ENCODE measurements at regions not wholly inside any gene's neighbourhood (a gene's known extent, or its start where the extent isn't known, plus 50 kb on each side); places are given as distances from the start of the nearest gene placed in this dataset.

DNA sequence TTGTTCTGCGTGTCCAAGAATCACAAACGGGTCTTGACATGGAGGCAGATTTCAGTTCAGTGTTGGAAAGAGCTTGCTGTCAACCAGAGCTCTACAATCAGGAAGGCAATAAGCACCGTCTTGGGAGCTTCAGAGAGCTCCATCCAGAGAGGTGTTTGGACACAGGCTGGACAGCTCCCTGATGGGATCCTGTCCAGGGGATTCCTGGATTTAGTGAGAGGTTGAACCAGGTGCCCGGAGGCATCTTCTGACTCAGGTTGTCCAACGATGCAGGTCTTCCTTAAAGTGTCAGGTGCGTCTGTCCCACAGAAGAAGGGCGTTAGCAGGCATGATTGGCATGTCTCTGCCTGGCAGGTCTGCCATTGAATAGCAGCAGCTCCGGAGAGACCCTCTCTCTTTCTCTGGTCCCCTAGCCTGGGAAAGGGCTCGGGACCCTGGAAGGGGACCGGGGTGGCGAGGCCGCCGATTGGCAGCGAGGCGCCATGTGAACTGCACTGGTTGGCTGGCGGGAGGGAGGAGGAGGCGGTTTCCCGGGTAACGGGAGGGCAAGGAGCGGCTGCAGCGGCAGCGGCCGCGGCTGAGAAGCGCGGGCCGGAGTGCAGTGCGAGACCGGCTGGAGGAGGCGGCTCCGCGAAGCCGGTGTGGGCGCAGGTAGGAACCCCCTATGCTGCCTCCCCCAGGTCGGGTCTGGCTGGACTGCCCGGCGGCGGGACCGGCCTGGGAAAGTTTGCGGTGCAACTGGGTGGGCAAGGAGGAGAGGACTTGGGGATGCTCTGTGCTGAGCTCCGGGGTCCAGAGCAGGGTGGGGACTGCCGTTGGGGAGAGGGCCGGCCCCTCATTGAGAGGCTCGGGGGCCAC is 104.1 kb upstream of the E2F8 start (continued):
- TF ChIP-seq PPARA (CRISPR knock-in tag; IDR thresholded peaks at IDR 0.05; ENCODE audit: borderline replicate concordance), result no peak

DNA sequence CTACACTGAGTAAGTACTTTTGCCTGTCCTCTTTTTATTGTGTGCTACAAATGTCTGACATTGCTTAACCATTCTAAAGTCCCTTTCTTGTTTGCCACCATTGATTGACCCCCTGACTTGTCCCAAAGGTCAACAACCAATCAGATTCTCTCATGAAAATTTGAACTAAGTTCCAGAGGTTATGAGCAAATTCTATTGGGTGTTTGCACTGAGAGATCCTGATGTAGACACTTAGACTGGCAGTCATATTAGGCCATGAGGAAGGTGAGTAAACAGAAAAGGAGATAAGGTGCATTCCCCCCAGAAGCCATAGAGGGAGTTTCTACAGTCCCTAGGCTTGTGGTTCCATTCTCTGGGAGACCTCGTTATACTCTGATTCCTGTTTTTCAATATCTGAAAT is 101.3 kb upstream of the E2F8 start:
- no peak for ATAC-seq
- TF ChIP-seq PPARA (CRISPR knock-in tag; IDR thresholded peaks at IDR 0.05; ENCODE audit: borderline replicate concordance) (no peak), OSR1 (CRISPR knock-in tag; IDR thresholded peaks at IDR 0.05) (no peak), ZFP30 (CRISPR knock-in tag; IDR thresholded peaks at IDR 0.05) (no peak), TOX (CRISPR knock-in tag; IDR thresholded peaks at IDR 0.05; ENCODE audit: borderline replicate concordance) (no peak), ISL1 (CRISPR knock-in tag; IDR thresholded peaks at IDR 0.05) (no peak), BACH2 (CRISPR knock-in tag; IDR thresholded peaks at IDR 0.05; ENCODE audit: borderline replicate concordance) (no peak), TCF4 (CRISPR knock-in tag; IDR thresholded peaks at IDR 0.05; ENCODE audit: borderline replicate concordance) (no peak)
- TF ChIP-seq, protein P1, sequence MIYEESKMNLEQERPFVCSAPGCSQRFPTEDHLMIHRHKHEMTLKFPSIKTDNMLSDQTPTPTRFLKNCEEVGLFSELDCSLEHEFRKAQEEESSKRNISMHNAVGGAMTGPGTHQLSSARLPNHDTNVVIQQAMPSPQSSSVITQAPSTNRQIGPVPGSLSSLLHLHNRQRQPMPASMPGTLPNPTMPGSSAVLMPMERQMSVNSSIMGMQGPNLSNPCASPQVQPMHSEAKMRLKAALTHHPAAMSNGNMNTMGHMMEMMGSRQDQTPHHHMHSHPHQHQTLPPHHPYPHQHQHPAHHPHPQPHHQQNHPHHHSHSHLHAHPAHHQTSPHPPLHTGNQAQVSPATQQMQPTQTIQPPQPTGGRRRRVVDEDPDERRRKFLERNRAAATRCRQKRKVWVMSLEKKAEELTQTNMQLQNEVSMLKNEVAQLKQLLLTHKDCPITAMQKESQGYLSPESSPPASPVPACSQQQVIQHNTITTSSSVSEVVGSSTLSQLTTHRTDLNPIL (CRISPR knock-in tag; IDR thresholded peaks at IDR 0.05; ENCODE audit: low read depth), result no peak
- TF ChIP-seq, protein P2, sequence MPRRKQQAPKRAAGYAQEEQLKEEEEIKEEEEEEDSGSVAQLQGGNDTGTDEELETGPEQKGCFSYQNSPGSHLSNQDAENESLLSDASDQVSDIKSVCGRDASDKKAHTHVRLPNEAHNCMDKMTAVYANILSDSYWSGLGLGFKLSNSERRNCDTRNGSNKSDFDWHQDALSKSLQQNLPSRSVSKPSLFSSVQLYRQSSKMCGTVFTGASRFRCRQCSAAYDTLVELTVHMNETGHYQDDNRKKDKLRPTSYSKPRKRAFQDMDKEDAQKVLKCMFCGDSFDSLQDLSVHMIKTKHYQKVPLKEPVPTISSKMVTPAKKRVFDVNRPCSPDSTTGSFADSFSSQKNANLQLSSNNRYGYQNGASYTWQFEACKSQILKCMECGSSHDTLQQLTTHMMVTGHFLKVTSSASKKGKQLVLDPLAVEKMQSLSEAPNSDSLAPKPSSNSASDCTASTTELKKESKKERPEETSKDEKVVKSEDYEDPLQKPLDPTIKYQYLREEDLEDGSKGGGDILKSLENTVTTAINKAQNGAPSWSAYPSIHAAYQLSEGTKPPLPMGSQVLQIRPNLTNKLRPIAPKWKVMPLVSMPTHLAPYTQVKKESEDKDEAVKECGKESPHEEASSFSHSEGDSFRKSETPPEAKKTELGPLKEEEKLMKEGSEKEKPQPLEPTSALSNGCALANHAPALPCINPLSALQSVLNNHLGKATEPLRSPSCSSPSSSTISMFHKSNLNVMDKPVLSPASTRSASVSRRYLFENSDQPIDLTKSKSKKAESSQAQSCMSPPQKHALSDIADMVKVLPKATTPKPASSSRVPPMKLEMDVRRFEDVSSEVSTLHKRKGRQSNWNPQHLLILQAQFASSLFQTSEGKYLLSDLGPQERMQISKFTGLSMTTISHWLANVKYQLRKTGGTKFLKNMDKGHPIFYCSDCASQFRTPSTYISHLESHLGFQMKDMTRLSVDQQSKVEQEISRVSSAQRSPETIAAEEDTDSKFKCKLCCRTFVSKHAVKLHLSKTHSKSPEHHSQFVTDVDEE (CRISPR knock-in tag; IDR thresholded peaks at IDR 0.05), result no peak
- TF ChIP-seq, protein P3, sequence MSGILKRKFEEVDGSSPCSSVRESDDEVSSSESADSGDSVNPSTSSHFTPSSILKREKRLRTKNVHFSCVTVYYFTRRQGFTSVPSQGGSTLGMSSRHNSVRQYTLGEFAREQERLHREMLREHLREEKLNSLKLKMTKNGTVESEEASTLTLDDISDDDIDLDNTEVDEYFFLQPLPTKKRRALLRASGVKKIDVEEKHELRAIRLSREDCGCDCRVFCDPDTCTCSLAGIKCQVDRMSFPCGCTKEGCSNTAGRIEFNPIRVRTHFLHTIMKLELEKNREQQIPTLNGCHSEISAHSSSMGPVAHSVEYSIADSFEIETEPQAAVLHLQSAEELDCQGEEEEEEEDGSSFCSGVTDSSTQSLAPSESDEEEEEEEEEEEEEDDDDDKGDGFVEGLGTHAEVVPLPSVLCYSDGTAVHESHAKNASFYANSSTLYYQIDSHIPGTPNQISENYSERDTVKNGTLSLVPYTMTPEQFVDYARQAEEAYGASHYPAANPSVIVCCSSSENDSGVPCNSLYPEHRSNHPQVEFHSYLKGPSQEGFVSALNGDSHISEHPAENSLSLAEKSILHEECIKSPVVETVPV (CRISPR knock-in tag; IDR thresholded peaks at IDR 0.05), result no peak

DNA sequence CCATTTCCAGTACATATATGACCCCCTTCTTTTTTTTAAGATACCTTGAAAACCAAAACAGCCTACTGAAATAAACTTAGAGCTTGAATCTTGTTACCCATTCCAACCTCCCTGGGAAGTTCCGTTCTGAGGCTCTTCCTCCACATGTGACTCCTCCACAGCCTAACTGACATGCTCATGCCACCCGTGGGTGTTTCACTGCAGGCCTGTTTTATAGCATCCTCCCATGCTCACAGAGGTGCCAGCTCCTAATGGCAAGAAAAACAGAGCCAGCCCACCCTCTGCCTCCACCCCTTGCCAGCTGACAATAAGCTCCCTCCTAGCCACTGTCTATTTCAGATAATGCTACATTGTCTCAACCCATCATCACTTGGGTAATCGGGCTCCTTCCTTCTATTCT is 97.6 kb upstream of the E2F8 start:
- ATAC-seq, result no peak
- TF ChIP-seq, protein P1 (CRISPR knock-in tag; IDR thresholded peaks at IDR 0.05; ENCODE audit: low read depth), result no peak
- TF ChIP-seq TCF4 (CRISPR knock-in tag; IDR thresholded peaks at IDR 0.05; ENCODE audit: borderline replicate concordance), result no peak

DNA sequence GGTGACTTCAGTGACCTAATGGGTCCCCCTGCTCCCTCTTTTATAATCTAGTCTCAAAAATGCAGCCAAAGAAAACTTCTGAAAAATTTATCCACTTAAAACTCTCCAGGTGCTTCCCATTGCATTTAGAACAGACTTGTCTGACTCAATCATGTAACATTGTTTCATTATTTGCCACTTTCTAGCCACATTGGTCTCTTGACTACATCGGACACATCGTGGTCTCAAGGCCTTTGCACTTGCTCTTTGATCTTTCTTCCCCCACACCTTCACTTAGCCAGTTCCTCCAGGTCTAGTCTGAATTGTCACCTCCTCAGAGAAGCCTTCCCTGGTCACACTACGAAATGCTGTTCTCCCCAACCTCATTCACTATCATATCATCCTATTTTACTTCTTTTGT is 97.0 kb upstream of the E2F8 start:
- no peak for ATAC-seq
- no peak for TF ChIP-seq RARB (CRISPR knock-in tag; IDR thresholded peaks at IDR 0.05)
- TF ChIP-seq ZFP3 (CRISPR knock-in tag; IDR thresholded peaks at IDR 0.05), result no peak
- TF ChIP-seq BACH2 (CRISPR knock-in tag; IDR thresholded peaks at IDR 0.05; ENCODE audit: borderline replicate concordance), result no peak
- TF ChIP-seq ESRRG (CRISPR knock-in tag; IDR thresholded peaks at IDR 0.05), result no peak
- no peak for TF ChIP-seq TOX (CRISPR knock-in tag; IDR thresholded peaks at IDR 0.05; ENCODE audit: borderline replicate concordance)
- TF ChIP-seq OSR1 (CRISPR knock-in tag; IDR thresholded peaks at IDR 0.05), result no peak
- no peak for TF ChIP-seq PPARA (CRISPR knock-in tag; IDR thresholded peaks at IDR 0.05; ENCODE audit: borderline replicate concordance)
- TF ChIP-seq, protein P2 (CRISPR knock-in tag; IDR thresholded peaks at IDR 0.05), result no peak
- TF ChIP-seq, protein P4, sequence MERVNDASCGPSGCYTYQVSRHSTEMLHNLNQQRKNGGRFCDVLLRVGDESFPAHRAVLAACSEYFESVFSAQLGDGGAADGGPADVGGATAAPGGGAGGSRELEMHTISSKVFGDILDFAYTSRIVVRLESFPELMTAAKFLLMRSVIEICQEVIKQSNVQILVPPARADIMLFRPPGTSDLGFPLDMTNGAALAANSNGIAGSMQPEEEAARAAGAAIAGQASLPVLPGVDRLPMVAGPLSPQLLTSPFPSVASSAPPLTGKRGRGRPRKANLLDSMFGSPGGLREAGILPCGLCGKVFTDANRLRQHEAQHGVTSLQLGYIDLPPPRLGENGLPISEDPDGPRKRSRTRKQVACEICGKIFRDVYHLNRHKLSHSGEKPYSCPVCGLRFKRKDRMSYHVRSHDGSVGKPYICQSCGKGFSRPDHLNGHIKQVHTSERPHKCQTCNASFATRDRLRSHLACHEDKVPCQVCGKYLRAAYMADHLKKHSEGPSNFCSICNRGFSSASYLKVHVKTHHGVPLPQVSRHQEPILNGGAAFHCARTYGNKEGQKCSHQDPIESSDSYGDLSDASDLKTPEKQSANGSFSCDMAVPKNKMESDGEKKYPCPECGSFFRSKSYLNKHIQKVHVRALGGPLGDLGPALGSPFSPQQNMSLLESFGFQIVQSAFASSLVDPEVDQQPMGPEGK (CRISPR knock-in tag; IDR thresholded peaks at IDR 0.05; ENCODE audit: borderline replicate concordance), result no peak
- no peak for TF ChIP-seq ZNF565 (CRISPR knock-in tag; conservative IDR thresholded peaks at IDR 0.05; ENCODE audit: low read depth)
- no peak for TF ChIP-seq CSDC2 (CRISPR knock-in tag; IDR thresholded peaks at IDR 0.05)
- TF ChIP-seq, protein P1 (CRISPR knock-in tag; IDR thresholded peaks at IDR 0.05; ENCODE audit: low read depth), result no peak
- TF ChIP-seq ISL1 (CRISPR knock-in tag; IDR thresholded peaks at IDR 0.05), result no peak
